ENCODE measurements at regions not wholly inside any gene's neighbourhood (a gene's known extent, or its start where the extent isn't known, plus 50 kb on each side); places are given as distances from the start of the nearest gene placed in this dataset.

GRCh38 chr22:49226096-49226495, 601.6 kb downstream of the BRD1 start:
- no peak for FAIRE-seq
- no peak for DNase-seq (ENCODE audit: insufficient read length, low spot score)
- TF ChIP-seq CTCF (IDR thresholded peaks at IDR 0.05; ENCODE audit: insufficient read depth, missing control alignments): no peak

GRCh38 chr22:49224243-49224642, 603.4 kb downstream of the BRD1 start:
- FAIRE-seq (no peak), DNase-seq (ENCODE audit: insufficient read length, low spot score) (no peak)
- no peak for TF ChIP-seq CTCF (IDR thresholded peaks at IDR 0.05; ENCODE audit: insufficient read depth, missing control alignments)

- TF ChIP-seq CTCF (IDR thresholded peaks at IDR 0.05; ENCODE audit: insufficient read depth, missing control alignments): no peak
- no peak for DNase-seq (ENCODE audit: insufficient read length, low spot score)
- no peak for FAIRE-seq
These were observed 609.5 kb downstream of the BRD1 start for GRCh38 chr22:49218142-49218541.

GRCh38 chr22:49216579-49216978, 611.1 kb downstream of the BRD1 start:
- DNase-seq (ENCODE audit: insufficient read length, low spot score): no peak
- TF ChIP-seq CTCF (IDR thresholded peaks at IDR 0.05; ENCODE audit: insufficient read depth, missing control alignments): no peak
- FAIRE-seq: no peak

GRCh38 chr22:49215840-49216239, 611.8 kb downstream of the BRD1 start:
- no peak for DNase-seq (ENCODE audit: insufficient read length, low spot score)
- no peak for FAIRE-seq
- TF ChIP-seq CTCF (IDR thresholded peaks at IDR 0.05; ENCODE audit: insufficient read depth, missing control alignments): no peak

GRCh38 chr22:49214976-49215375, 612.7 kb downstream of the BRD1 start:
- DNase-seq (ENCODE audit: insufficient read length, low spot score): no peak
- TF ChIP-seq CTCF (IDR thresholded peaks at IDR 0.05; ENCODE audit: insufficient read depth, missing control alignments): no peak

GRCh38 chr22:49213731-49214352, 613.8 kb downstream of the BRD1 start:
- no peak for FAIRE-seq
- TF ChIP-seq CTCF (IDR thresholded peaks at IDR 0.05; ENCODE audit: insufficient read depth, missing control alignments): no peak

More at GRCh38 chr22:49214976-49215375, 612.7 kb downstream of the BRD1 start:
- FAIRE-seq: no peak

More at GRCh38 chr22:49213731-49214352, 613.8 kb downstream of the BRD1 start:
- no peak for DNase-seq (ENCODE audit: insufficient read length, low spot score)

Measured in D721Med (cell line).